GM12872 (cell line): ENCODE measurements at regions not wholly inside any gene's neighbourhood (a gene's known extent, or its start where the extent isn't known, plus 50 kb on each side); places are given as distances from the start of the nearest gene placed in this dataset.

Source experiments
- TF ChIP-seq, protein P1 (sequence below): IDR thresholded peaks from 3 replicates; pipeline ENCODE4 v1.5.1; 2011; ENCODE audit warnings: low read depth, mild to moderate bottlenecking, low read length, moderate library complexity; ENCODE audit not compliant: insufficient read depth

GRCh38 chrX:52261125-52261462 lies 76.4 kb downstream of the MAGED4 start:
- TF ChIP-seq, protein P1, sequence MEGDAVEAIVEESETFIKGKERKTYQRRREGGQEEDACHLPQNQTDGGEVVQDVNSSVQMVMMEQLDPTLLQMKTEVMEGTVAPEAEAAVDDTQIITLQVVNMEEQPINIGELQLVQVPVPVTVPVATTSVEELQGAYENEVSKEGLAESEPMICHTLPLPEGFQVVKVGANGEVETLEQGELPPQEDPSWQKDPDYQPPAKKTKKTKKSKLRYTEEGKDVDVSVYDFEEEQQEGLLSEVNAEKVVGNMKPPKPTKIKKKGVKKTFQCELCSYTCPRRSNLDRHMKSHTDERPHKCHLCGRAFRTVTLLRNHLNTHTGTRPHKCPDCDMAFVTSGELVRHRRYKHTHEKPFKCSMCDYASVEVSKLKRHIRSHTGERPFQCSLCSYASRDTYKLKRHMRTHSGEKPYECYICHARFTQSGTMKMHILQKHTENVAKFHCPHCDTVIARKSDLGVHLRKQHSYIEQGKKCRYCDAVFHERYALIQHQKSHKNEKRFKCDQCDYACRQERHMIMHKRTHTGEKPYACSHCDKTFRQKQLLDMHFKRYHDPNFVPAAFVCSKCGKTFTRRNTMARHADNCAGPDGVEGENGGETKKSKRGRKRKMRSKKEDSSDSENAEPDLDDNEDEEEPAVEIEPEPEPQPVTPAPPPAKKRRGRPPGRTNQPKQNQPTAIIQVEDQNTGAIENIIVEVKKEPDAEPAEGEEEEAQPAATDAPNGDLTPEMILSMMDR: no peak

GRCh38 chrX:52261463-52262194 lies 76.9 kb downstream of the MAGED4 start:
- TF ChIP-seq, protein P1: peak; percentile 69

- TF ChIP-seq, protein P1: no peak
Measured at GRCh38 chrX:52262195-52262546, 77.5 kb downstream of the MAGED4 start.

- TF ChIP-seq, protein P1: no peak
Measured at GRCh38 chrX:52263417-52263816, 78.7 kb downstream of the MAGED4 start.

DNA sequence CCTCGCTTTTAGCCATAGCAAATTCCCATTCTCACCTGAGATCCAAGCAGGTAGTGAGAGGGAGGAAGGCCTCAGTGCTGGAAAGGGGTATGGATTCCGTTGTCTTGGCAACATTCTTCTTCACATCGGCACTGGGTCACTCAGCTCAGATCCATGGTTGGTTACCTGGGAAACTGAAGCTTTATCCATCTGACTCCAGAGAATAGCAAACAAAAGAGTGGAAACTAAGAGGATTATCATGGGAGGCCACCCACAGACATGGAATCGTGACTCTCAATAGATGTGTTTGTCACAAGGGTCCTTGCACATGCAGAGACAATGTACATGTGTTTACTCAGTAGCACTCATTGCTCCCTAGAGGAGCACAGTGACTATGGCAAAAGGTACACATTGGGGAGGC lies 81.0 kb downstream of the MAGED4 start:
- TF ChIP-seq, protein P1: no peak

- TF ChIP-seq, protein P1: no peak
Measured at GRCh38 chrX:52270453-52271116, 85.9 kb downstream of the MAGED4 start.

DNA sequence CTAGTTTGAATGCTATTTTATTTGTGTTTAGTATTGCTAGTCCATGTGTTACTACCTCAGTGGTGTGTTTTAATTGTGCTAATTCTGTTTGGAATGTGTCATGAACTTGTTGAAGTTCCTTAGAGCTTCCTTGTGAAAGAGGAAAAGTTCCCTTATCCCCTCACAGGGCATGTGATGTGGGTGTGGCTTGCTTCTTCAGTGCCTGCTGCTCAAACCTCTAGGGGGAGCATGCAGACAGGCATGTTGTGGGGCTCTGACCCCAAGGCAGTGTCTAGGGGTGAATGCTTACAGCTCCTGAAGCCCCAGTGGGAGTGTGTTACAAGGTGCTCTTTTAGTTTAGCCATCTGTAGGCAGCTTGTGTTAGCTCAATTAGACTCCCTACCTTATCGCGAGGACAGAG lies 86.5 kb downstream of the MAGED4 start:
- TF ChIP-seq, protein P1: peak; percentile 34; the same call in 1 of the 3 replicates
